ENCODE measurements at regions not wholly inside any gene's neighbourhood (a gene's known extent, or its start where the extent isn't known, plus 50 kb on each side); places are given as distances from the start of the nearest gene placed in this dataset.

DNA sequence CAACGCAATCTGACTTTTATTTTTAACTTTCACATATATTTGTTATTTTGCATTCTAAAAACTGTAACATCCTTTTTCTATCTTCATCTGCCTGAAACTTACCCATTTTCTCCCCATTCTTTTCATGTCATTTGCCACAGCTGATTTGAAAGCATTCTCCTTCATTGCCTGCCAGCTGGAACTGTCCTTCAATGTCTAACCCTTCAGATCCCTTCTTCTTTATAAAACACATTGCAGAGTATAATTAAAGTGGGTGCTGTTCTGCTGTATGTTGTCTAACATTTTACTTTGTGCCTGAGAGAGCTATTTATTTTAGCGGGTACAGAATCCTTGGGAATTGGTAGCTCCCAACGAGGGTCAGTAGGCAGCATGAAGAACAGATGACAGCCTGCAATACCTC is 827.4 kb downstream of the IGSF11 start:
- no peaks in the 10 kb centered on the region for H3K9me3 ChIP-seq
- intact Hi-C loops (cut with DNase I) = no loop called here
- WGBS, 2 donors = 66 to 75% methylated on average over 3 of the region's 3 CpGs

DNA sequence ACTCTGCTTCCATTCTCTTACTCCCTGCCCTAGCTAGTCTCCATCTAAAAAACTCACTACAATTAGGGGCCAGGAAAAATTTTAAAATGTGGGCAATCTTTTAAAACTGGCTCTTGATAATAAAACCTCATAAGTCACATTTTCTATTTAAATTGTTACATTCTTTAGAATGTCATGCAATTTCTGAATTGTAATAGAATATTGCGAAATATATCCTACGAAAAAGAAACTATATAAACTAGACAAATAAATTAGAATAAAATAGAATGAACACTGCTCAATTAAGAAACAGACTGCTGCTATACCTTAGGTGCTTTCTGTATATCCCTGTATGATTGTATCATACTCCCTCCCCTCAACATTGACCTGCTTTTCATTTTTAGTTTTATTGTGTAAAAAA is 826.0 kb downstream of the IGSF11 start:
- no peaks in the 10 kb centered on the region for H3K36me3 ChIP-seq
- H3K27ac ChIP-seq = no peak overlapping the region
- H3K4me1 ChIP-seq = no peaks in the 10 kb centered on the region
- TF ChIP-seq, protein P1, sequence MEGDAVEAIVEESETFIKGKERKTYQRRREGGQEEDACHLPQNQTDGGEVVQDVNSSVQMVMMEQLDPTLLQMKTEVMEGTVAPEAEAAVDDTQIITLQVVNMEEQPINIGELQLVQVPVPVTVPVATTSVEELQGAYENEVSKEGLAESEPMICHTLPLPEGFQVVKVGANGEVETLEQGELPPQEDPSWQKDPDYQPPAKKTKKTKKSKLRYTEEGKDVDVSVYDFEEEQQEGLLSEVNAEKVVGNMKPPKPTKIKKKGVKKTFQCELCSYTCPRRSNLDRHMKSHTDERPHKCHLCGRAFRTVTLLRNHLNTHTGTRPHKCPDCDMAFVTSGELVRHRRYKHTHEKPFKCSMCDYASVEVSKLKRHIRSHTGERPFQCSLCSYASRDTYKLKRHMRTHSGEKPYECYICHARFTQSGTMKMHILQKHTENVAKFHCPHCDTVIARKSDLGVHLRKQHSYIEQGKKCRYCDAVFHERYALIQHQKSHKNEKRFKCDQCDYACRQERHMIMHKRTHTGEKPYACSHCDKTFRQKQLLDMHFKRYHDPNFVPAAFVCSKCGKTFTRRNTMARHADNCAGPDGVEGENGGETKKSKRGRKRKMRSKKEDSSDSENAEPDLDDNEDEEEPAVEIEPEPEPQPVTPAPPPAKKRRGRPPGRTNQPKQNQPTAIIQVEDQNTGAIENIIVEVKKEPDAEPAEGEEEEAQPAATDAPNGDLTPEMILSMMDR (IDR thresholded peaks at IDR 0.05) = no peak
- TF ChIP-seq POLR2A (IDR thresholded peaks at IDR 0.05) = no peak
- no peaks in the 10 kb centered on the region for H3K27me3 ChIP-seq
- intact Hi-C loops (cut with DNase I) = no loop called here
- DNase-seq = no peak
- WGBS, 2 donors = 43 to 50% methylated on average over 2 of the region's 2 CpGs
- no peak overlapping the region for H3K4me3 ChIP-seq
- no peaks in the 10 kb centered on the region for H3K9me3 ChIP-seq

More for the DNA sequence above, 827.4 kb downstream of the IGSF11 start:
- Histone ChIP-seq H3K27me3 (no peaks in the 10 kb centered on the region), H3K4me3 (no peak overlapping the region), H3K27ac (no peak overlapping the region), H3K4me1 (no peaks in the 10 kb centered on the region), H3K36me3 (no peaks in the 10 kb centered on the region)
- TF ChIP-seq POLR2A (IDR thresholded peaks at IDR 0.05) = no peak
- TF ChIP-seq, protein P1 (IDR thresholded peaks at IDR 0.05) = no peak
- DNase-seq = no peak

DNA sequence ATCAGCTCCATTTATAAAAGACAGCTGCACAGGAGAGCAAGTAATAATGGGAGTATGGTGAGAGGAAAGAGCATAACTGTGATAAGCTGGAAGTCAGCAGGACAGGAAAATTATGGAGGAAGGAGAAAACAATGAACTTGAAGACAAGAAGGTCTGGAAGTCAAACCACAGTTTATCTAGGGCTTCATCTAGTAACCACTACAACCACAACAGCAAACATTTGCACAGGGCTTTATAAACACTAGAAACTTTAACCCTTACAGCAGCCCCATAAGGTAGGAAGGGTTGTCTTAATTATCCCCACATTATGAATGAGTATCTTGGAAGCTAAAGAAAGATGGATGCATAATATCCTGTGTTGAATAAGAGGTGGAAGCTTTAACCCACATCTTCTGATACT is 820.8 kb downstream of the IGSF11 start:
- Histone ChIP-seq H3K9me3 (no peaks in the 10 kb centered on the region), H3K4me3 (no peak overlapping the region), H3K36me3 (no peaks in the 10 kb centered on the region), H3K27me3 (no peaks in the 10 kb centered on the region), H3K4me1 (no peaks in the 10 kb centered on the region), H3K27ac (no peak overlapping the region)
- DNase-seq = no peak
- TF ChIP-seq, protein P1 (IDR thresholded peaks at IDR 0.05) = no peak
- intact Hi-C loops (cut with DNase I) = no loop called here

DNA sequence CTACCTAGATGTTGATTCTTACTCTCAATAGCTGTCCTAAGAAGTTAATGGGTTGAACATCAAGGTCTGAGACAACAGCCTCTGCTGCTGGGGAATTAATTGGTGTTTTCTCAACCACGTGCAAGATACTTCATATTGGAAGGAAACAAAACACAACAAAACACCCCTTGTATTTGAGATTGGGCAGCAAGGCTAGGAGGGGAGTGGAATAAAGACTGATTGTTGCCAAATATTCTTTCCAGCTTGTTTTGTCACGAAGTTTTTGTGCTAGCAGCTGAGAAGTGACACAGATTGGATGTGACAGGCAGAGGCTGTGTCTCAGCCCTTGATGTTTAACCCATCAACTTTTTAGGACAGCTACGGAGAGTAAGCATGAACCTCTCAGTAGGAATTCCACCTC is 808.4 kb downstream of the IGSF11 start:
- H3K27ac ChIP-seq = no peak overlapping the region
- no peak for DNase-seq
- TF ChIP-seq, protein P1 (IDR thresholded peaks at IDR 0.05) = no peak
- TF ChIP-seq POLR2A (IDR thresholded peaks at IDR 0.05) = no peak
- no peaks in the 10 kb centered on the region for H3K36me3 ChIP-seq
- no peaks in the 10 kb centered on the region for H3K27me3 ChIP-seq
- 65 to 74% methylated on average over 3 of the region's 3 CpGs for WGBS, 2 donors
- intact Hi-C loops (cut with DNase I) = no loop called here
- peaks cover 0 to 5% (median 0%) of the 10 kb centered on the region in 3 donors for H3K9me3 ChIP-seq
- no peak overlapping the region for H3K4me3 ChIP-seq
- no peaks in the 10 kb centered on the region for H3K4me1 ChIP-seq

DNA sequence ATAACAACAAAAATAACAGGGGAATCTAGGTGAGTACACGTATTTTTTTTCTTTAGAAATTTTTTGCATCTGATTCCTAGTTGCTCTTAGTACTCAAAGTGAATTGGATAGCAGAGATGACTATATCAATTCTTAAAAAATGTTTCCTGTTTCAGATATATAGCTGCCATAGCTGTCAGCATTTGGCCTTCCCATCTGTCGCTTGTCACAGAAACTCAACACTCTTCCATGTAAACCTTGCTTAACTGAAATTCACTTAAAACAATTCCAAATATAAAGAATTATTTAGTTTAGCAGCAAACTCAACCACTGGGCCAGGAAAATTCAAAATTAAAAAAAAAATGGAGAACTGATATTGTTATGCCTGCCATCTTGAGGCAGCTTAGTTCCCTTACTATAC is 807.5 kb downstream of the IGSF11 start:
- Histone ChIP-seq H3K36me3 (no peaks in the 10 kb centered on the region), H3K9me3 (no peaks in the 10 kb centered on the region), H3K4me3 (no peak overlapping the region), H3K27ac (no peak overlapping the region), H3K27me3 (no peaks in the 10 kb centered on the region), H3K4me1 (no peaks in the 10 kb centered on the region)
- DNase-seq = no peak
- intact Hi-C loops (cut with DNase I) = no loop called here
- WGBS, 2 donors = 72 to 86% methylated on average over 2 of the region's 2 CpGs
- no peak for TF ChIP-seq POLR2A (IDR thresholded peaks at IDR 0.05)
- TF ChIP-seq, protein P1 (IDR thresholded peaks at IDR 0.05) = no peak
